DMS153 treated with DMSO at 0.1 percent for 48 hours (cell line): ENCODE measurements at regions not wholly inside any gene's neighbourhood (a gene's known extent, or its start where the extent isn't known, plus 50 kb on each side); places are given as distances from the start of the nearest gene placed in this dataset.
"Not testable (repeated sequence)": the region's sequence is repeated elsewhere in the genome, so short reads cannot be mapped to it uniquely, and the experiment has no call there.

Source experiments
- DNase-seq: peaks from one replicate; lab custom pipeline; 2025; ENCODE audit not compliant: unreplicated experiment; lab: John Stamatoyannopoulos, UW

- no peak for DNase-seq
These were observed 114.0 kb downstream of the SLC38A4 start for GRCh38 chr12:46711756-46712155.

GRCh38 chr12:46710125-46710743, 115.6 kb downstream of the SLC38A4 start:
- DNase-seq = no peak

GRCh38 chr12:46702581-46703344, 123.0 kb downstream of the SLC38A4 start:
- no peak for DNase-seq

- no peak for DNase-seq
These were observed 124.4 kb downstream of the SLC38A4 start for GRCh38 chr12:46701356-46701755.

GRCh38 chr12:46699986-46700385, 125.8 kb downstream of the SLC38A4 start:
- DNase-seq = no peak

- DNase-seq = no peak
These were observed 127.8 kb downstream of the SLC38A4 start for GRCh38 chr12:46698003-46698402.

- DNase-seq = no peak
These were observed 132.3 kb downstream of the SLC38A4 start for GRCh38 chr12:46693518-46693917.

GRCh38 chr12:46693034-46693433, 132.8 kb downstream of the SLC38A4 start:
- no peak for DNase-seq

GRCh38 chr12:46692606-46693005, 133.2 kb downstream of the SLC38A4 start:
- no peak for DNase-seq

GRCh38 chr12:46686267-46686942, 139.4 kb downstream of the SLC38A4 start:
- DNase-seq = no peak

- not testable (repeated sequence) for DNase-seq
These were observed 141.6 kb downstream of the SLC38A4 start for GRCh38 chr12:46684243-46684642.

- DNase-seq = no peak
These were observed 143.6 kb downstream of the SLC38A4 start for GRCh38 chr12:46682148-46682547.

GRCh38 chr12:46680506-46680905, 145.3 kb downstream of the SLC38A4 start:
- no peak for DNase-seq

- DNase-seq = no peak
These were observed 146.0 kb downstream of the SLC38A4 start for GRCh38 chr12:46679754-46680153.

- DNase-seq = no peak
These were observed 147.4 kb downstream of the SLC38A4 start for GRCh38 chr12:46678426-46678825.

GRCh38 chr12:46677749-46678148, 148.0 kb downstream of the SLC38A4 start:
- peak; percentile 46 for DNase-seq

- DNase-seq = no peak
These were observed 148.8 kb downstream of the SLC38A4 start for GRCh38 chr12:46676797-46677520.

- no peak for DNase-seq
These were observed 149.4 kb downstream of the SLC38A4 start for GRCh38 chr12:46676396-46676795.

GRCh38 chr12:46675736-46676135, 150.1 kb downstream of the SLC38A4 start:
- no peak for DNase-seq

GRCh38 chr12:46674800-46675199, 151.0 kb downstream of the SLC38A4 start:
- no peak for DNase-seq

- DNase-seq = no peak
These were observed 151.7 kb downstream of the SLC38A4 start for GRCh38 chr12:46674129-46674528.
